ENCODE measurements at regions not wholly inside any gene's neighbourhood (a gene's known extent, or its start where the extent isn't known, plus 50 kb on each side); places are given as distances from the start of the nearest gene placed in this dataset.

DNA sequence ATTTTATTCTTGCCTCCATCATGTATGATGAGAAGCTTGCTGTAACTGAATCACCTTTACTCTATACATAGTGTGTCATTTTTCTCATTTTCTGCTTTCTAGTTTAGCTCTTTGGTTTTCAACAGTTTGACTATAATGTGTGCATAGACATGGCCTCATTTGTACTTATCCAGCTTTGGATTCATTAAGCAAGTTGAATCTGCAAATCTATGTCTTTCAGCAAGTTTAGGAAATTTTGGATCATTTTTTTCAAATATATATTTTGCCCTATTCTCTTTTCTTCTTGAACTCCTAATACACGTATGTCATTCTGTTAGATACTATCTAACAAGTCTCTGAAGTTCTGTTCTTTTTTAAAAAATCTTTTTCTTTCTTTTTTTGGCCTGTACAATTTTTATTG, 57.8 kb downstream of the PRLHR start:
- DNase-seq (ENCODE audit: low spot score), result no peak

DNA sequence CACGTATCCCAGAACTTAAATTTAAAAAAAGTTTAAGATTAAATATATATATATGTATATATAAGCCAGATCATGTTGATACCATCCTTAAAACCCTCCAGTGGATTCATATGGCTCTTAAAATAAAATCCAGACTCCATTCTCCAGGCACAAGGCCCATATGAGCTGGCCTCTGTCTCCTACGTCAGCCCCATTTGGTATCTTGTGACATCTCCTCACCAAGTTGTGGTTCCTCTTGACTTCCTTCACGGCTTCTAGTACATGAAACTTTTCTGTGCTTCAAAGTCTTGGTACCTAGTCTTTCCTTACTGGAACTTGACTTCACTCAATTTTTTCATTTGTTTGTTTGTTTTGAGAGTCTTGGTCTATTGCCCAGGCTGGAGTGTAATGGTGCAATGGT, 61.3 kb downstream of the PRLHR start:
- DNase-seq (ENCODE audit: low spot score), result no peak

DNA sequence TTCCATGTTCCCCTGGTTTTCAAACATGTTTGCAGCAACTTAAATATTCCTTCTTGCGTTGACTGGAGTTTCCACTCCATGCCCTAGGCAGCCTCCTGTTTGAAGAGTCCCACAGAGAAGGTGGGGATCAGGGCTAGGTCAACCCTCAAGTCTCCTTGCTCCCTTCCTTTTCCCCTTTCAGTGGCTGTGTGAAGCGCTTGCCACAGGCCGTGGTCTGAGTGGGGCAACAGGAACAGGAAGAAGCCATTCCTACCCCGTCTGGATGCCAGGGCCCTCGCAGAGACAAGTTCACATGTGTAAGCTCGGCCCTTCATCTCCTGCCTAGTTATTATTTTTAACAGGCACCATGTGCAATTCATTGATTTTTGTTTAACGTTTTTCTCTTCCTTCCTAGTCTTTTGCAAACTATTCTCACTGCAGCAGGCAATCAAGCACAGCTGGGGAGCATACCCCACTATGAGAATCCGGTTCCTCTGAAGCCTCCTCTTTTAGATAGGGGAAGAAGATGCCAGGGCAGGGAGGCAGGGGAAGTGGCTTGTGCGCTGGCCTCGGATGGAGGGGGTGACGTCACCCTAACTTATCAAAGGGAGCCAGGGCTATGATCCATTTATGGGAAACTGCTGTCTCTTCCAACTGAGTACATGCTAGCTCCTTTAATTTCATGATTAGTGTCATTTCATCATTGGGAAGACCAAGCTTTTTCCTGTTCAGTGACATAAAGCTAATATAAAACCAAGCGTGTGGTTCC, 64.2 kb downstream of the PRLHR start:
- DNase-seq (ENCODE audit: low spot score), result no peak

DNA sequence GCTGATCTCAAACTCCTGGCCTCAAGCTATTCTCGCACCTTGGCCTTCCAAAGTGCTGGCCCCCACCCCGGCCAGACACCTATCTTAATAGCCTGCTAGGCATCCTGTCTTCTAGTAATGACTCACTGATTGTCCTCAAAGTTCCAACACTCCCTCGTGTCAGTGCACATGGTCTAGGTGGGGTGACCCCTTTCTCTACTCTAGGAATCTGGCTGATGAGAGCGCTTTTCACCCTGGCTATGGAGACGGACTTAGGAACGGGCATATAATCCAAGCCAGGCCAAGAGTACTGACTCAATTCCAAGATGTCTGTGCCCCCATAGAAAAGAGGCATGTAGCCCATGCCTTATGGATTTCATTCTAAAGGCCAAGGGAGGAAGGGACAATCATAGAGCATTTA, 67.0 kb downstream of the PRLHR start:
- no peak for DNase-seq (ENCODE audit: low spot score)

DNA sequence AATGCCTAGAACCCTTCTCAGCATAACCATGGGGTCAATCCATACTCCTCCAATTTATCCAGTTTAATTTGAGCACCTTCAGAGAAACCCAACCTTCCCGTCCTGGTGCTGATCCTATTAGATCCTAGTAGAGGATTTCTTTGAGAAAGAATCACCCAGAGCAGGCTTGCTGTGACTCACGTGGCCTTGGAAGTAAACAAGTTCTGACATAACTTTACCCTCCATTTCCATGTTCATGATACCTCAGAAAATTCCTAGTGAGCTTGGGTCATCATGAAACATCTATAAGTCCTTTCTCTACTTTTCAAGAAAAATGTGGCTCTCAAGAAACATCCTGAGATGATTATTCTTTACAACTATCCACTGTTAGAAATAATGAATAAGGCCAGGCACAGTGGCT, 71.7 kb downstream of the PRLHR start:
- DNase-seq (ENCODE audit: low spot score), result no peak

DNA sequence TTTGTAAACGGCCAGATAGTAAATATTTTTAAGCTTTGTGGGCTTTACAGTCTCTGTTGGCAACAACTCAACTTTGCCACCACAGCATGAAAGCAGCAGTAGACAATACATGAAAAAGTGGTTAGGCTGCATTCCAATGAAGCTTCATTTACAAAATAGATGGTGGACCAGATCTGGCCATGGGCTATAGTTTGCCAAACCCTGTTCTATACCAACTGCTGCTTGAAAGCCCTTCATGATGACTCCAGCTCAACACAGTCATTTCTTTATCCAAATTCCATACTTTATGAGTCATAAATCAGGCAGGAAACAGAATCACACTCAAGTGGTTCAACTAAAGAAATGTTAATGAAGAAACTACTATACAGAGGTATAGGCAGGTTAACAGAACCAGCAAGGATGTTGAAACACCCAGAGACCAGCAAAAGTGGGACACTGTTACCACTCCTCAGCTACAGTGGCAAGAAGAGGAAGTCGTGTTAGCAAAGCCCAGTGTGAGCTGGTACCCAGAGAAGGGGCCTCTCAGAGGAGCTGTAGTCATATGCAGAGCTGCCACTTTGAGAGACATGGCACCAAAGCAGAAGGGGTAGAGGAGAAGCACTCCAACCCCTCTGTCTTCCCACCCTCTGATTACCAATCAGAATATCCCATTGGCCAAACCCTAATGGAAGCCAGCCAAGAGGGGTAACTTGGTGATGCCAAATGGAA, 72.5 kb downstream of the PRLHR start:
- no peak for DNase-seq (ENCODE audit: low spot score)

DNA sequence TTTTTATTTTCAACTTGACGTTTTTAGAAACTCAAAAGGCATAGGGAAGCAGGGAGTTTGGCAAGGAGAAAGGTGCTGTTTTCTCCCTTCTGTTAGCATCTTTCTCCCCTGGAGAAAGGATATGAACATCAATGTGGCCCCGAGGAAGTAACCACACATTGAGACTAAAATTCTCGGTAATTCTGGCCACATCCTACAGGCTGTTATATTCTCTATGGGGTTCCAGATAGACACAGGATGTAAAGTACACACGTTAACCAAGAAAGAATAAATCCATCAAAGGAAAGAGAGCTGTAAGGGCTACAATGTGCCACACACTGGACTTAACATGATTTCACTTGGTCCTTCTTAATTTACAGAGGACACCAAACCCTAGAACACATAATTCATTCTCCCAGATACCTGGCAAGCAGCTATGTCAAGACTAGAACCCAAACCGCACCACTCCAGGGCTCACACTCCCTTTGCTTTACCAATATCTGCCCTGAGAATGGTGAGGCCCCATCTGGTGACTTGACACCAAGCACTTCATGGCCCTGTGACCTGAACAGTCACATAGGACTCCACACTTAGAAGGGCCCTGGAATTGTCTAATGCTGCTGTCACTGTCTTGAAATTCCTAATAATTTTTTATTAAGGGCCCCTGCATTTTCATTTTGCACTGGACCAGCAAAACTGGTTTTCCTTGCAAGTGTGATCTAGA, 73.9 kb downstream of the PRLHR start:
- DNase-seq (ENCODE audit: low spot score), result no peak

DNA sequence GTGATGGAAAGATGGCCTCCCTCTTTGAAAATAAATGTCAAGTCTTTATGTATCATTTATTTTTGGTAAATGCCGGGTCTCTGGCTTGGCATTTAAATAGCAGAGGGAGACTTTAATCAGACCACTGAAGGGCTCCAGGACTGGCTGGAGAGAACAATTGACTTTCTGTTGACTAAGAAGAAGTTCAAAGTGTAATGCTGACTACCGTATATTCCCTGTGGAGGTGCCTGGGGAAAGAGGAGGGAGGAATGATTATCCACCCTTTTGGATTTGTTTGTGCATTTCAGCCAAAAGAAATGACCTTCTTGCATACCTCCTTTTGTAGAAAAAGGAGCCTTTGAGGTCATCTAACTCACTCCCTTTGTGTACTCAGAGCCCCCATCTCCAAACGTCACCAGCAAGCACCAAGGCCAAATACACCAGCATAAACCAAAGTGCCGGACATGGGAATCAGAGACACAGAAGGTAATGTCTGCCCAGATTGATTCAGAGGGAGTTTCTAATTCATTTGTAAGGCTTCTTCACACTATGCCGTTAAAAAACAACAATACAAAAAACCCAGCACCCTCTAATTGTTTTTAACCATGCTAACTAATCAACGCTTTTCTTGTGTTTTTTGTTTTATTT, 75.2 kb downstream of the PRLHR start:
- no peak for DNase-seq (ENCODE audit: low spot score)

DNA sequence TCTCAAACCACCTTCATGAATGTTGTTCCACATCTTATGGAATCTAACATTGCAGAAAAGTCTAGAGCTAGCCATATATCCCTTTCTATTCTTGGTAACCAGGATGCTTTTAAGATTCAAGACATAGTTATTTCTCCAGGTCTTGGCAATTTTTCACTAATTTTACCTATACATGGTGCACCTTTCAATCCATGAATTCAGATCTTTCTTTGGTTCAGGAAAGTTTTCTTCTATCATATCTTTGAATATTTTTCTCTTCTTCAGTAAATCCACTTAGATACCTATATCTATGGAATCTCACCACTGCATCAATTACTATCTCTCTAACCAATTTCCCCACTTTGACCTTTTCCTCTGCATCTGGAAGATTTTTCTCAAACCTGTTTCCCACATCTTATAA, 77.4 kb downstream of the PRLHR start:
- DNase-seq (ENCODE audit: low spot score), result no peak

DNA sequence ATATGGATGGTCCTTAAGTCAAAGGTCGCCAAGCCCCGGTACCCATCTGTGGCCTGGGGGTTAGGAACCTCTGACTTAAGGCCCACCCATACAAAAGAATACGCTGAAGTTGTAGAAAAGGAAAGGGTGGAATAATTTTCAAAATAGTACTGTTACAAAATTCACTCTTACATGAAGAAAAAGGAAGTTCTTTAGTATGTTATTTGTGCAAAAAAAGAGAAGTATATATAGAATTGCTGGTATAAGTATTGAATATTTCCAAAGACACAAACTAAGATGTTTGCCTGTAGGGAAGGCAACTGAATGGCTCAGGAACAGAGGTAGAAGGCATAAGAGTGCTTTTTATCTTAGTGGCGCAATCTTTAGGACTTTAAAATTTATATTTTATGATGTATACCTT, 78.7 kb downstream of the PRLHR start:
- DNase-seq (ENCODE audit: low spot score), result no peak

DNA sequence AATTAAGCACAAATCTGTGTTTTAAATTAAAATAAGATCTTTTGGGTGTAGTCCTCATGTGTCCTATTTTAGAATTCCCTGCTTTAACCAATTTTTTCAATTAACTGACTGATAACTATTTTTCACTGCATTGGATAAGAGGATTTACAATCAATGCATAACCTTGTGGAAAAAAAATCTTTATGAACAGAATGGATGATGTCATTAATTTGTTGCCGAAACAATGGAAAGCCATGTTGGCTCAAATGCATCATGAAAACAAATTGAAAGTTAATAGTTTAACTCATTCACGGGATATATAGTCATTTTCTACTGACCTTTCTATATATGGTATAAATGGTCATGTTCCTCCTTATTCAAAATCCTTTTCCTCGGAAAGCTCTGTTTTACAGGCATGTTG, 82.3 kb downstream of the PRLHR start:
- DNase-seq (ENCODE audit: low spot score), result no peak

DNA sequence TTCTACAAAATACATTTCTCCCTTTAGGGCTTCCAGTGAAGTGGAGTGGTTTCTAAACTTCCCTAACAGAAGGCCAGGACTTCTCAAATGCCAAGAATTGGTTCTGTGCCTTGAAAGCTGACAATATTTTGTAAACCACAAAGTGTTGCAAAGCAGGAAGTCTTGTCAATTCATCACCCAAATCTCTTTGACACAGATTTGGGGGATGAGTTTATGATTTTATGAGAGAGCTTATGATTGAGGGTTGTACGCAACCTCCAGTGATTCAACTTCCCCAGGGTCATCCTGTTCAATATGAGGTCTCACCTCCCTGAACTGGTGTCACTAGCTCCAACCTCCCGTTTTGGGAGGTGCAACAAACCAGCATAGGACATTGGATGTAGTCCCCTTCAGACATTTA, 83.7 kb downstream of the PRLHR start:
- DNase-seq (ENCODE audit: low spot score), result no peak

DNA sequence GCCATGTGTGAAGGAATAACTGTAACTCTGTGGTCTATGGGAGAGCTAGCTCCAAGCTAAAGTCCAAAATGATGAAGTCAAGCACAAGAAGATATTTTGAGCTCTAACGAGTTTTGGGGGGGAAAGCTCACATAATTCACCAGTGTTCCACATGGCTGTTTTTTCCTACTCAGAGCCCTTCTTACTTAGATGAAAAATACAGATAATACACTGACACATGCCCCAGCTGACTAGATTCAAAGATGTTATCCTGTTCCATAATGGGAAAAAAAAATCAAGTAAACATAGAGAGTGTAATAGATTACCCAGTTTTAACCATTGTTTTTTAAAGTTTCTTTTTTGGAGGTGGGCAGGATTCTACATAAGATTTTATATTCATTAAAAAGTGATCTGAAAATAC, 86.6 kb downstream of the PRLHR start:
- DNase-seq (ENCODE audit: low spot score), result no peak

DNA sequence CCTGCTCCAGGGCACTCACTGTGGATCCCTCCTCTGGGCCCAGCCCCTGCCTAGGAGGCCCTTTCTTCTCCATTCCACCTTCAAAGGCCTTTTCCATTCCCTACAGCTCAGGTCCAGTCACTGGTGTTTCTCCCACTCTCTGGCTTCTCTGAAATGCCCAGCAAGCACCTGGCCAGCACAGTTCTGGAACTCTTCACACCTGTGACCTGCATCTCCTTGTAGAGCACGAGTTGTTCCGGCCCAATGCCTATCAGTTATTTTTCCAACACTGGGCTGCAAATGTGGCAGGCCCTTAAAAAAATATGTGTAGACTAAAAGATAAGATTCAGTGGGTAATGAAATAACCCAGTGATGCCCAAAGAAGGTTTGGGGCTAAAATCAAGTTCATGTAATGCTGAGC, 87.1 kb downstream of the PRLHR start:
- no peak for DNase-seq (ENCODE audit: low spot score)

DNA sequence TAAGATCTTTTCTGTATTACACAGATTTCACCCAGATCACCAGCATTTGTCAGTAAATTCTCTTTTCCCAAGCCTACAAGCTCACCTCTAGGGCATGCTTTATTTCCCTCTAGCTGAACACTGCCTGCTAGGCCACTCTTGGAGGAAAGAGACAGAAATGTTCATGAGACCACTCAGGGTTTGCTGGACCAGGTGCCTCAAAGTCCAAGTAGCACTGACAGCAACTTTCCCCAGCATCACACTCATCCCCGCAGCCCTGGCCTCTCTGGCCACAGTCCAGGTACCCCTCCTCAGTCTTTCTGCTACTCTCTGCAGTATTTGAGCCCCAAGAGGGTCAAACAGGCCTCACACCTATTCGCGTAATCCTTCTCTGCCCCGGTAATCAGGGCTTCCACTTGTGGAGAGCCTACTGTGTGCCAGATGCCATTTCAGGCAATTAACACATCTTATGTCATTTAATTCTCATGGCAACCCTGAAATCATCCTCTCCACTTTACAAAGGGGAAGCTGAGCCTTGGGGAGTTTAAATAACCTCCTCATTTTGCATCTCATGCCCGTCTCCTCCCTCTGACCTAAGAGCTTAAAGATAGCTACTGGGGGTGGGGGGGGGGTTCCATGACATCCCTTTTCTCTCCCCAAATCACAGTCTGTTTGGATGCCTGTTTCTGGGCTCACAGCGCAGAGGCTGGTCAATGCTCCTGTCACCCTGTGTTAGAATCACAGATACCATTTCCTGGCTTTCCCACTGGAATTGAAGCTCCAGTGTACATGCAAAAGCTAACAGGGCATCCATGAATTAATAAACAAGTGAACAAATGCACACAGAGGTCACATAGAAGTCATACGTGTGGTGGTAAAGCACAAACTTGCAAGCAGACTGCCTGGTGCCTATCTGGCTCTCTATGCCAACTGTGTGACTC, 88.5 kb downstream of the PRLHR start:
- no peak for DNase-seq (ENCODE audit: low spot score)

DNA sequence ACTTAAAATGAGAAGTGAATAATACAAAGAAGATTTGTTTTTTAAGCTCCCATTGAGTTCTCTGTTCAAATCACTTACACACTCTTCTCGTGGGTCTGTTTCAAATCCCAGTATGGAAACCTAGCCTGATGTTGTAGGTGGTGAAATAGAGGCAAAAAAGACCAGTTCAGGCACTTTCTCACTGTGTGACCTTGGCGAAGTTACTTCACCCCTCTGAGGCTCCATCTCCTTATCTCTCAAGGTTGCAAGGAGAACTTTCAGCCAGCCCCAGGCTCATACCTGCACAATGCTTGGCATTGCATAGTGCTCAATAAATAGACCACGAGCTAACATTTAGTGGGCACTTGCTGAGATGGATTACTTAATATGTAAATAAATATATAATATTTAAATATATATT, 90.1 kb downstream of the PRLHR start:
- DNase-seq (ENCODE audit: low spot score), result no peak

DNA sequence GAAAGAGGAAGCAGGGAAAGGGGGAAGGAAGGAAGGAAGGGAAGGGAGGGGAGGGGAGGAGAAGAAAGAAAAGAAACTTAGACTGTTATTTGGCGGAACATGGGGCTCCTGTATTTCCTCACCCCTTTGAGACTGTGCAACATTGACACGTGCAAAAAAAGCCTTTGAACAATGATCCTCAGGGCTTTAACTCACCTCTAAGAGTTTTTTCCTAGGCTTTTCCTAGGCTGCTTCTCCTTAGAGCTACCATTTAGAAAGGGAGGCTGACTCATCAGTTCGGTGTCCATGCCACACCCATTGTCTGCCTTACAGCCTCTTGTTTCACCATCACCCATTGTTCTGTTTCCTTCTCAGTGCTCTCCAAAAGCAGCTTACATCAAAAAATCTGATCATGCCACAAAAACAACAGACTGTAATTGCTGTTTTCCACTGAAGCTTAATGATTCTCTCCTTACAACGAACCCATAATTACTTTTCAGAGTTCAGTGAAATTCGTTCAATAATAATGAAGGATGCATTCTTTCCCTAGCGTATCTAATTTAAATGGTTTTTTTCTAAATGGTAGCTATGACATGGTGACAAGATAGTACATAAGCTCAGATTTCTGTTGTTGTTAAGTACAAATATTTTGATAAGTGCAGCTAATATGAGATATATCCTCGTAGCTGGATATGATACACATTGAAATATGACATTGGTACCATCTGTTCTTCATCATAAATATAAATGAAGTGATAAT, 90.8 kb downstream of the PRLHR start:
- DNase-seq (ENCODE audit: low spot score), result no peak

DNA sequence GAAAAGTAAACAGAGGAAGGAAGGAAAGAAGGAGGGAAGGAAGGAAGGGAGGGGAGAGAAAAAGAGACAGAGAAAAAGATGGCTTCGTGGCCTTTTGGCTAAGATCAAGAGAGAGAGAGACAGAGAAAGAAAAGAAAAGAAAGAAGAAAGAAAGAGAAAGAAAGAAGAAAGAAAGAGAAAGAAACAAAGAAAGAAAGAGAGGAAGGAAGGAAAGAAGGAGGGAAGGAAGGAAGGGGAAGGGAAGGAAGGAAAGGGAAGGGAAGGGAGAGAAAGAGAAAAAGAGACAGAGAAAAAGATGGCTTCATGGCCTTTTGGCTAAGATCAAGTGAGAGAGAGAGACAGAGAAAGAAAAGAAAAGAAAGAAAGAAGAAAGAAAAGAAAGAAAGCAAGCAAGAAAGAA, 91.4 kb downstream of the PRLHR start:
- no peak for DNase-seq (ENCODE audit: low spot score)

DNA sequence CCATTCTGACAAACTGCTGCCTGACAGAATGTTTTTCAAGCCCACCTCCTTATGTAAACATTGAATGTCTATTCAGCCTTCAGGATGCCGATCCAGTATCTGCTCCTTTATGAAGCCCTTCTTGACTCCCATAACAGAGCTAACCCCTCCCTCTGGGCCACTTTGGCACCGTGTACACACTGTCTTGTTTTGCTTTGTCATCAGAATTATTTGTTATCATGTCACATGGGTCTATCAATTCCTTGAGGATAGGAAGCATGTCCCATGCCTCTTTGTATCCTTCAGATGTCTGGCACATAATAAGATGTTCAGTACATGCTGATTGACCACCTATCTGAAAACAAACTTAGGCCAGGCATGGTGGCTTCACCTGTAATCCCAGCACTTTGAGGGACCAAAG, 92.3 kb downstream of the PRLHR start:
- DNase-seq (ENCODE audit: low spot score), result no peak

DNA sequence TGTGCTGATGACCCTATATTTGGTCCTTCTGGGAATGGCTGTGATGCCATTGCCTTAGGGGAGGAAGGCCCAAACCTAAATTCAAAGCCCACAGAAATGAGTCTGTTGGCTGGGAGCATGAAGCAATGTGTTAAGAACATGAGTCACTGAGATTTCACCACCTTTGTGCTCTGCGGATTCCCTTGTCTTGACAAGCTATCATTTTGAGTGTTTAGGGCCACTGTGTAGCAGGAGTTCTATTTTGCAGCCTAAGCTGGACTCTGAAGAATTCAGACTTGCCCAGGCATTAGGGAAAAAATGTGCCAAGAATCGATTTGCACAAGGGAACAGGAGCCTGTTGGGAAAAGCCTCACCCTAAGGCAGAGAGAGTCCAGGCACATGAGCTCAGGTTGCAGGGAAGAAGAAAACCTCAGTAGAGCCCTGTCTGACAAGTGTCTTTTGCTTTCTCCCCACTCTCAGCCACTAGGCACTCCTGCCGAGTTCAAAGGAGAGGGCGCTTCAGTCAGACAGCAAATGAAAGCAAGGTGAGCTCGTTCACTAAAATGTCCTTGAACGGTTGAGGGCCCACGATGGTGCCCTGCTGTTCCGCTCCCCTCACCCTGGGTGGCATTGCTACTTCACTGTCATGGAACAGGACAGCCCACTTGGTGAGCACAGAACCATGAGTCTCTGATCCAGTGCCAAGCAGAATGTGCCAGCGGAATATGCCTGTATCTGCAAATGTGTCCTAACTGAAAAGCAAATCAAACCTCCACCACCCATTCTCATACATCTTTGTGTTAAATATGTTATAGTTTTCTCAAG, 93.6 kb downstream of the PRLHR start:
- no peak for DNase-seq (ENCODE audit: low spot score)
